Body of pancreas (tissue), 4 donors: ENCODE measurements at regions not wholly inside any gene's neighbourhood (a gene's known extent, or its start where the extent isn't known, plus 50 kb on each side); places are given as distances from the start of the nearest gene placed in this dataset.

Experiments used
- CTCF ChIP-seq, 7 experiments: fragments of 450-650 bp in 4 of 7; fragments of 200-600 bp in 3 of 7; sonication (generic) in 3 of 7; IDR thresholded peaks; one replicate each; pipeline ENCODE4 v1.5.1; 2016 to 2019; ENCODE audit warnings: antibody characterized with exemption in 7 of 7
- POLR2A ChIP-seq, 3 donors: fragments of 450-650 bp; IDR thresholded peaks; one replicate each; pipeline ENCODE4 v1.6.1; 2016; ENCODE audit warnings: antibody characterized with exemption in 3 of 3, mild to moderate bottlenecking in 2 of 3

GRCh38 chr5:38795986-38796741 lies 49.6 kb upstream of the OSMR start:
- TF ChIP-seq CTCF (IDR thresholded peaks at IDR 0.05) (no peak), POLR2A (IDR thresholded peaks at IDR 0.05) (no peak)
